Ovary (tissue), 3 donors: ENCODE measurements at regions not wholly inside any gene's neighbourhood (a gene's known extent, or its start where the extent isn't known, plus 50 kb on each side); places are given as distances from the start of the nearest gene placed in this dataset.

Source experiments
- POLR2A ChIP-seq: fragments of 450-650 bp; IDR thresholded peaks from one replicate; pipeline ENCODE4 v1.6.1; 2017; ENCODE audit warnings: antibody characterized with exemption, mild to moderate bottlenecking, moderate library complexity
- TF ChIP-seq, protein P1 (sequence below), 3 donors: fragments of 450-650 bp in 2 of 3; fragments of 200-600 bp in 1 of 3; IDR thresholded peaks; one replicate each; pipeline versions ENCODE4 v1.5.1 to v1.8.0; 2016 to 2022; ENCODE audit warnings: antibody characterized with exemption in 3 of 3, mild to moderate bottlenecking in 1 of 3
- donor health status: DM: no; HTN: no; CAD: no.

GRCh38 chr10:52474265-52474664, 160.2 kb downstream of the DKK1 start:
- TF ChIP-seq POLR2A: no peak
- TF ChIP-seq, protein P1, sequence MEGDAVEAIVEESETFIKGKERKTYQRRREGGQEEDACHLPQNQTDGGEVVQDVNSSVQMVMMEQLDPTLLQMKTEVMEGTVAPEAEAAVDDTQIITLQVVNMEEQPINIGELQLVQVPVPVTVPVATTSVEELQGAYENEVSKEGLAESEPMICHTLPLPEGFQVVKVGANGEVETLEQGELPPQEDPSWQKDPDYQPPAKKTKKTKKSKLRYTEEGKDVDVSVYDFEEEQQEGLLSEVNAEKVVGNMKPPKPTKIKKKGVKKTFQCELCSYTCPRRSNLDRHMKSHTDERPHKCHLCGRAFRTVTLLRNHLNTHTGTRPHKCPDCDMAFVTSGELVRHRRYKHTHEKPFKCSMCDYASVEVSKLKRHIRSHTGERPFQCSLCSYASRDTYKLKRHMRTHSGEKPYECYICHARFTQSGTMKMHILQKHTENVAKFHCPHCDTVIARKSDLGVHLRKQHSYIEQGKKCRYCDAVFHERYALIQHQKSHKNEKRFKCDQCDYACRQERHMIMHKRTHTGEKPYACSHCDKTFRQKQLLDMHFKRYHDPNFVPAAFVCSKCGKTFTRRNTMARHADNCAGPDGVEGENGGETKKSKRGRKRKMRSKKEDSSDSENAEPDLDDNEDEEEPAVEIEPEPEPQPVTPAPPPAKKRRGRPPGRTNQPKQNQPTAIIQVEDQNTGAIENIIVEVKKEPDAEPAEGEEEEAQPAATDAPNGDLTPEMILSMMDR (IDR thresholded peaks at IDR 0.05): no peak
